ENCODE measurements at regions not wholly inside any gene's neighbourhood (a gene's known extent, or its start where the extent isn't known, plus 50 kb on each side); places are given as distances from the start of the nearest gene placed in this dataset.

DNA sequence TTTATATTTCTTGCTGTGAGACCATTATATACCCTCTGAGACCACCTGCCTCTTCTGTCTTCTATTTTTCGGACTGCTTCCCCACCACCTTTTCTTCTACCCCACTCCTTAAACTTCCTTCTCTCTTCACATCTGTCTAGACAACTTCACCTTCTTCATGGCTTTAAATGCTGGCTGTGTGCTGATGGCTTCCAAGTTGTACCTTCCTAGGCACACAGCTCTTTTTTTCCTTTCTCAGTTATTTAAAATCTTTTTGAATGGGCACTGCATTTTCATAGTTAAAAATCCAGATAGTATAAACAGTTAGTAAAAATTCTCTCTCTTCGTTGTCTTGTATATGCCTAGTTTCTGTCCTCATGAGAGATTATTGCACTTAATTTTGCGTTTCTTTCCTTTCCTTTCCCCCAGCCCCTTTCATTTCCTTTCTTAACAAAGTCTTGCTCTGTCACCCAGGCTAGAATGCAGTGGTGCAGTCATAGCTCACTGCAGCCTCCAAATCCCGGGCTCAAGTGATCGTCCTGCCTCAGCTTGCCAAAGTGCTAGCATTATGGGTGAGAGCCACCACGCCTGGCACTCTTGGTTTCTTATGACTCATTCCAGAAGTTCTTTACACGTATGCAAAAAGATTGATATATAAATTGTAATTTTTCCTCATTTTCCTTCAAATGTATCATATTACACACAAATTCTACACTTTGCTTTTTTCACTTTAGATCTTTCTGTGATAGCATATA lies 114.3 kb downstream of the NPIPB5 start:
- Histone ChIP-seq H3K9me3 (ENCODE audit: control insufficient read depth, low read length) (peaks cover 7% of the 10 kb centered on the region), H3K4me1 (ENCODE audit: control insufficient read depth, insufficient read depth, low read depth, low read length) (no peaks in the 10 kb centered on the region), H3K79me1 (replicated peaks; ENCODE audit: low read length, poor library complexity, severe bottlenecking) (no peaks in the 10 kb centered on the region), H3K27me3 (ENCODE audit: control insufficient read depth in 1 of 2, insufficient read depth in 1 of 2, low read length in 2 of 2) (no peaks in the 10 kb centered on the region), H3K14ac (ENCODE audit: low read length in 2 of 2) (no peak overlapping the region), H3K36me3 (ENCODE audit: control insufficient read depth in 1 of 2, insufficient read depth in 2 of 2, low read depth in 1 of 2, low read length in 2 of 2) (no peaks in the 10 kb centered on the region), H3K18ac (ENCODE audit: low read depth in 1 of 2, low read length in 2 of 2) (no peak overlapping the region), H3K9ac (ENCODE audit: low read length) (no peak overlapping the region), H2BK5ac (ENCODE audit: low read depth, low read length, poor library complexity, severe bottlenecking) (no peak overlapping the region), H2AFZ (ENCODE audit: low read depth, low read length) (no peak overlapping the region), H2BK15ac (ENCODE audit: low read depth, poor library complexity, severe bottlenecking) (no peak overlapping the region), H3K27ac (ENCODE audit: low read length, poor library complexity, severe bottlenecking) (no peak overlapping the region), H2BK12ac (ENCODE audit: low read length in 2 of 2) (no peak overlapping the region), H3K23ac (ENCODE audit: low read length in 2 of 2) (no peak overlapping the region), H3K4me3 (ENCODE audit: insufficient read depth in 1 of 2, low read depth in 1 of 2, low read length in 2 of 2) (no peak overlapping the region), H3K4ac (ENCODE audit: low read depth in 1 of 2, low read length in 2 of 2) (no peak overlapping the region), H2AK5ac (ENCODE audit: low read length, severe bottlenecking) (no peak overlapping the region), H3K4me2 (ENCODE audit: low read length, poor library complexity, severe bottlenecking) (no peak overlapping the region), H4K8ac (ENCODE audit: low read length) (no peak overlapping the region), H4K91ac (ENCODE audit: low read length) (no peak overlapping the region), H2BK120ac (ENCODE audit: low read depth, low read length) (no peak overlapping the region)
- 76% methylated on average over 5 of the region's 7 CpGs for WGBS
- DNase-seq = no peak

DNA sequence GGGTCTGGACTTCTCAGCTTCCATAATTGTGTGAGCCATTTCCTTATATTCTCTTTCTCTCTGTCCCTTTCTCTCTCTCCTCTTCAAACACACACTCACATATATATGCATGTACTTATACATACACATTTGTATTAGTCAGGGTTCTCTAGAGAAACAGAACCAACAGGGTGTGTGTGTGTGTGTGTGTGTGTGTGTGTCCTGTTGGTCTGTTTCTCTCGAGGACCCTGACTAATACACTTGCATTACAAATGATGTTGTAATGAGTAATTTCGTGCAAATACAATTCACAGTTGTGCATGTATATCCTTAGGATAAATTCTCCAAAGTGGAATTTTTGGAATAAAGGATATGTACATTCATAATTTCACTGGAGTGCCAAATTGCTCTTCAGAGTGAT lies 115.3 kb downstream of the NPIPB5 start:
- no peak overlapping the region for H4K8ac ChIP-seq (ENCODE audit: low read length)
- WGBS = 17% methylated on average over 1 of the region's 2 CpGs

GRCh38 chr16:22627043-22627442 lies 116.4 kb downstream of the NPIPB5 start:
- no peak overlapping the region for H2BK12ac ChIP-seq (ENCODE audit: low read length in 2 of 2)
- H3K27ac ChIP-seq (ENCODE audit: low read length, poor library complexity, severe bottlenecking) = no peak overlapping the region
- H3K4ac ChIP-seq (ENCODE audit: low read depth in 1 of 2, low read length in 2 of 2) = no peak overlapping the region
- H3K9me3 ChIP-seq (ENCODE audit: control insufficient read depth, low read length) = peaks cover 7% of the 10 kb centered on the region
- no peak overlapping the region for H3K9ac ChIP-seq (ENCODE audit: low read length)
- no peak overlapping the region for H4K91ac ChIP-seq (ENCODE audit: low read length)
- no peak overlapping the region for H3K4me3 ChIP-seq (ENCODE audit: insufficient read depth in 1 of 2, low read depth in 1 of 2, low read length in 2 of 2)
- H2AFZ ChIP-seq (ENCODE audit: low read depth, low read length) = no peak overlapping the region
- H3K79me1 ChIP-seq (replicated peaks; ENCODE audit: low read length, poor library complexity, severe bottlenecking) = no peaks in the 10 kb centered on the region
- H2BK120ac ChIP-seq (ENCODE audit: low read depth, low read length) = no peak overlapping the region
- H2BK15ac ChIP-seq (ENCODE audit: low read depth, poor library complexity, severe bottlenecking) = no peak overlapping the region
- H2AK5ac ChIP-seq (ENCODE audit: low read length, severe bottlenecking) = no peak overlapping the region
- 87% methylated on average over 3 of the region's 5 CpGs for WGBS
- no peak overlapping the region for H2BK5ac ChIP-seq (ENCODE audit: low read depth, low read length, poor library complexity, severe bottlenecking)
- no peak overlapping the region for H3K18ac ChIP-seq (ENCODE audit: low read depth in 1 of 2, low read length in 2 of 2)
- H3K4me2 ChIP-seq (ENCODE audit: low read length, poor library complexity, severe bottlenecking) = no peak overlapping the region
- H3K27me3 ChIP-seq (ENCODE audit: control insufficient read depth in 1 of 2, insufficient read depth in 1 of 2, low read length in 2 of 2) = no peaks in the 10 kb centered on the region
- no peak overlapping the region for H3K23ac ChIP-seq (ENCODE audit: low read length in 2 of 2)
- no peak for DNase-seq
- H3K14ac ChIP-seq (ENCODE audit: low read length in 2 of 2) = no peak overlapping the region
- H4K8ac ChIP-seq (ENCODE audit: low read length) = no peak overlapping the region
- H3K36me3 ChIP-seq (ENCODE audit: control insufficient read depth in 1 of 2, insufficient read depth in 2 of 2, low read depth in 1 of 2, low read length in 2 of 2) = no peaks in the 10 kb centered on the region
- no peaks in the 10 kb centered on the region for H3K4me1 ChIP-seq (ENCODE audit: control insufficient read depth, insufficient read depth, low read depth, low read length)

More for the DNA sequence above, 115.3 kb downstream of the NPIPB5 start:
- H3K4me1 ChIP-seq (ENCODE audit: control insufficient read depth, insufficient read depth, low read depth, low read length) = no peaks in the 10 kb centered on the region
- no peak overlapping the region for H3K4ac ChIP-seq (ENCODE audit: low read depth in 1 of 2, low read length in 2 of 2)
- H3K36me3 ChIP-seq (ENCODE audit: control insufficient read depth in 1 of 2, insufficient read depth in 2 of 2, low read depth in 1 of 2, low read length in 2 of 2) = no peaks in the 10 kb centered on the region
- H3K4me2 ChIP-seq (ENCODE audit: low read length, poor library complexity, severe bottlenecking) = no peak overlapping the region
- H2AFZ ChIP-seq (ENCODE audit: low read depth, low read length) = no peak overlapping the region
- H2BK120ac ChIP-seq (ENCODE audit: low read depth, low read length) = no peak overlapping the region
- no peak overlapping the region for H3K18ac ChIP-seq (ENCODE audit: low read depth in 1 of 2, low read length in 2 of 2)
- H4K91ac ChIP-seq (ENCODE audit: low read length) = no peak overlapping the region
- no peak overlapping the region for H3K4me3 ChIP-seq (ENCODE audit: insufficient read depth in 1 of 2, low read depth in 1 of 2, low read length in 2 of 2)
- no peak overlapping the region for H2AK5ac ChIP-seq (ENCODE audit: low read length, severe bottlenecking)
- no peak overlapping the region for H3K23ac ChIP-seq (ENCODE audit: low read length in 2 of 2)
- H3K9me3 ChIP-seq (ENCODE audit: control insufficient read depth, low read length) = peaks cover 7% of the 10 kb centered on the region
- H3K79me1 ChIP-seq (replicated peaks; ENCODE audit: low read length, poor library complexity, severe bottlenecking) = no peaks in the 10 kb centered on the region
- H3K14ac ChIP-seq (ENCODE audit: low read length in 2 of 2) = no peak overlapping the region
- no peak overlapping the region for H3K9ac ChIP-seq (ENCODE audit: low read length)
- DNase-seq = peak; percentile 10
- H2BK12ac ChIP-seq (ENCODE audit: low read length in 2 of 2) = no peak overlapping the region
- no peaks in the 10 kb centered on the region for H3K27me3 ChIP-seq (ENCODE audit: control insufficient read depth in 1 of 2, insufficient read depth in 1 of 2, low read length in 2 of 2)
- no peak overlapping the region for H3K27ac ChIP-seq (ENCODE audit: low read length, poor library complexity, severe bottlenecking)
- H2BK5ac ChIP-seq (ENCODE audit: low read depth, low read length, poor library complexity, severe bottlenecking) = no peak overlapping the region
- no peak overlapping the region for H2BK15ac ChIP-seq (ENCODE audit: low read depth, poor library complexity, severe bottlenecking)

GRCh38 chr16:22628994-22629393 lies 118.3 kb downstream of the NPIPB5 start:
- Histone ChIP-seq H3K4me1 (ENCODE audit: control insufficient read depth, insufficient read depth, low read depth, low read length) (no peaks in the 10 kb centered on the region), H4K8ac (ENCODE audit: low read length) (no peak overlapping the region), H3K9me3 (ENCODE audit: control insufficient read depth, low read length) (peaks cover 7% of the 10 kb centered on the region), H3K27me3 (ENCODE audit: control insufficient read depth in 1 of 2, insufficient read depth in 1 of 2, low read length in 2 of 2) (no peaks in the 10 kb centered on the region), H2BK12ac (ENCODE audit: low read length in 2 of 2) (no peak overlapping the region), H2BK120ac (ENCODE audit: low read depth, low read length) (no peak overlapping the region), H3K4me3 (ENCODE audit: insufficient read depth in 1 of 2, low read depth in 1 of 2, low read length in 2 of 2) (no peak overlapping the region), H3K36me3 (ENCODE audit: control insufficient read depth in 1 of 2, insufficient read depth in 2 of 2, low read depth in 1 of 2, low read length in 2 of 2) (no peaks in the 10 kb centered on the region), H2AFZ (ENCODE audit: low read depth, low read length) (no peak overlapping the region), H3K9ac (ENCODE audit: low read length) (no peak overlapping the region), H3K18ac (ENCODE audit: low read depth in 1 of 2, low read length in 2 of 2) (no peak overlapping the region), H4K91ac (ENCODE audit: low read length) (no peak overlapping the region), H3K79me1 (replicated peaks; ENCODE audit: low read length, poor library complexity, severe bottlenecking) (no peaks in the 10 kb centered on the region), H3K4ac (ENCODE audit: low read depth in 1 of 2, low read length in 2 of 2) (no peak overlapping the region), H3K14ac (ENCODE audit: low read length in 2 of 2) (no peak overlapping the region), H2BK15ac (ENCODE audit: low read depth, poor library complexity, severe bottlenecking) (no peak overlapping the region), H3K4me2 (ENCODE audit: low read length, poor library complexity, severe bottlenecking) (no peak overlapping the region), H2BK5ac (ENCODE audit: low read depth, low read length, poor library complexity, severe bottlenecking) (no peak overlapping the region), H2AK5ac (ENCODE audit: low read length, severe bottlenecking) (no peak overlapping the region), H3K23ac (ENCODE audit: low read length in 2 of 2) (no peak overlapping the region), H3K27ac (ENCODE audit: low read length, poor library complexity, severe bottlenecking) (no peak overlapping the region)
- WGBS = no CpG with 5 or more reads among the region's 2 CpGs
- no peak for DNase-seq

Measured in mesenchymal stem cell (in vitro differentiated cells and primary cell).